CD4-positive, CD25-positive, alpha-beta regulatory T cell (primary cell): ENCODE measurements at regions not wholly inside any gene's neighbourhood (a gene's known extent, or its start where the extent isn't known, plus 50 kb on each side); places are given as distances from the start of the nearest gene placed in this dataset.

Source experiments
- ATAC-seq, 2 donors: fragments of 150-1000 bp; cut with Tn5 transposase; one replicate each; pipeline ENCODE4 v1.10.0; 2021; ENCODE audit warnings: low read depth in 2 of 2, moderate number of reproducible peaks in 2 of 2, moderate library complexity in 1 of 2
- DNase-seq, 3 donors: peaks; one replicate each; pipeline versions ENCODE4 v3.0.0 to v3.0.0-alpha.2; 2012 to 2022; ENCODE audit warnings: mixed read lengths in 1 of 3
- H3K27ac ChIP-seq: one replicate; pipeline ENCODE4 v1.7.0; 2013; ENCODE audit warnings: mild to moderate bottlenecking, low read length; ENCODE audit not compliant: insufficient read depth, poor library complexity, severe bottlenecking
- H3K27me3 ChIP-seq: one replicate; pipeline ENCODE4 v1.7.0; 2013; ENCODE audit warnings: low read length; ENCODE audit not compliant: control insufficient read depth, insufficient read depth
- H3K36me3 ChIP-seq: one replicate; pipeline ENCODE4 v1.7.0; 2013; ENCODE audit warnings: mild to moderate bottlenecking, low read length, moderate library complexity; ENCODE audit not compliant: control insufficient read depth, insufficient read depth
- H3K4me1 ChIP-seq: 2 replicates; pipeline ENCODE4 v1.7.0; 2013; ENCODE audit warnings: mild to moderate bottlenecking, low read length; ENCODE audit not compliant: insufficient read depth, control insufficient read depth, poor library complexity, severe bottlenecking
- H3K4me3 ChIP-seq: one replicate; pipeline ENCODE4 v1.7.0; 2013; ENCODE audit warnings: low read depth, mild to moderate bottlenecking, low read length, moderate library complexity
- H3K9me3 ChIP-seq, 2 experiments: 1 replicate in 1 of 2; 2 replicates in 1 of 2; pipeline ENCODE4 v1.7.0; 2013; ENCODE audit warnings: low read length in 2 of 2, mild to moderate bottlenecking in 1 of 2, moderate library complexity in 1 of 2; ENCODE audit not compliant: control insufficient read depth in 2 of 2
- H3K27ac Mint-ChIP-seq, 3 donors: one replicate each; pipeline ENCODE4 v1.8.0; 2020 to 2022; ENCODE audit warnings: mild to moderate bottlenecking in 3 of 3, mixed read lengths in 3 of 3, moderate library complexity in 2 of 3
- H3K27me3 Mint-ChIP-seq: one replicate; pipeline ENCODE4 v1.8.0; 2022; ENCODE audit warnings: mild to moderate bottlenecking, mixed read lengths
- H3K36me3 Mint-ChIP-seq: one replicate; pipeline ENCODE4 v1.8.0; 2020; ENCODE audit warnings: mixed read lengths
- H3K4me1 Mint-ChIP-seq, 4 donors: one replicate each; pipeline ENCODE4 v1.8.0; 2020 to 2022; ENCODE audit warnings: mixed read lengths in 4 of 4, mild to moderate bottlenecking in 1 of 4
- H3K4me3 Mint-ChIP-seq, 4 donors: one replicate each; pipeline ENCODE4 v1.8.0; 2020 to 2022; ENCODE audit warnings: mild to moderate bottlenecking in 4 of 4, mixed read lengths in 4 of 4, moderate library complexity in 3 of 4
- H3K9me3 Mint-ChIP-seq, 7 donors: one replicate each; pipeline ENCODE4 v1.8.0; 2020 to 2022; ENCODE audit warnings: mixed read lengths in 7 of 7, mild to moderate bottlenecking in 3 of 7, moderate library complexity in 2 of 7

DNA sequence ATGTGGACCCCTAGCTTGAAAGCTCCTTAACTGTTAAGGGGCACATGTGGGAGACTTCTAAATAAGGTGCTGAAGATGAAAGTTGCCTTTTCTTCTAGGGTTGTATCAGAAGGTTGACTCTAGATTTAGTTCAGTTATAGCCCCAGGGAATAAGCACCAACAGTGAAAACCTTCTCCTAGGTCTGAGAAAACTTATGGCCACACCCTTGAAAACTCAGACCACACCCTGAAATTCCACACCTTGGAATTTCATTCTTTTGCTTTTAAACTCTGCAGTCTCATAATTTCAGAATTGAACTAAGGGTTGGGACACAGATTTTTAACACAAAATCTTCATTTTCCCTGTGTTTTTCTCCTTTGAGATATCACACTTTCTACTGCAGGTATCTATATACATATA is 355.8 kb upstream of the IL12A start:
- peaks cover 0 to 8% (median 3%) of the 10 kb centered on the region in 7 donors for H3K9me3 Mint-ChIP-seq
- no peaks in the 10 kb centered on the region for H3K36me3 Mint-ChIP-seq
- no peaks in the 10 kb centered on the region for H3K36me3 ChIP-seq
- H3K4me3 ChIP-seq: no peak overlapping the region
- H3K27me3 ChIP-seq: no peaks in the 10 kb centered on the region
- H3K4me3 Mint-ChIP-seq: no peak overlapping the region
- H3K4me1 Mint-ChIP-seq: no peaks in the 10 kb centered on the region
- H3K4me1 ChIP-seq: no peaks in the 10 kb centered on the region
- peaks cover 6% of the 10 kb centered on the region for H3K27me3 Mint-ChIP-seq
- H3K27ac ChIP-seq: no peak overlapping the region
- no peak overlapping the region for H3K27ac Mint-ChIP-seq
- ATAC-seq: no peak
- no peaks in the 10 kb centered on the region for H3K9me3 ChIP-seq
- DNase-seq: no peak

GRCh38 chr3:159634483-159634882 is 354.2 kb upstream of the IL12A start:
- H3K27ac Mint-ChIP-seq: no peak overlapping the region
- Histone ChIP-seq H3K36me3 (no peaks in the 10 kb centered on the region), H3K9me3 (no peaks in the 10 kb centered on the region), H3K27ac (no peak overlapping the region), H3K4me1 (no peaks in the 10 kb centered on the region), H3K4me3 (no peak overlapping the region), H3K27me3 (no peaks in the 10 kb centered on the region)
- no peak overlapping the region for H3K4me3 Mint-ChIP-seq
- peaks cover 0 to 8% (median 1%) of the 10 kb centered on the region in 7 donors for H3K9me3 Mint-ChIP-seq
- H3K27me3 Mint-ChIP-seq: peaks cover 6% of the 10 kb centered on the region
- no peaks in the 10 kb centered on the region for H3K4me1 Mint-ChIP-seq
- ATAC-seq (no peak), DNase-seq (no peak)
- H3K36me3 Mint-ChIP-seq: no peaks in the 10 kb centered on the region

- ATAC-seq: no peak
- H3K36me3 Mint-ChIP-seq: no peaks in the 10 kb centered on the region
- H3K27ac Mint-ChIP-seq: no peak overlapping the region
These were observed 353.5 kb upstream of the IL12A start for GRCh38 chr3:159635047-159635641.

GRCh38 chr3:159637883-159638542 is 350.6 kb upstream of the IL12A start:
- H3K4me1 ChIP-seq: no peaks in the 10 kb centered on the region
- Mint-ChIP-seq H3K4me1 (no peaks in the 10 kb centered on the region), H3K36me3 (no peaks in the 10 kb centered on the region), H3K4me3 (no peak overlapping the region), H3K27ac (no peak overlapping the region), H3K27me3 (peaks cover 6% of the 10 kb centered on the region), H3K9me3 (peaks cover 0 to 10% (median 2%) of the 10 kb centered on the region in 7 donors)
- ATAC-seq (no peak), DNase-seq (no peak)
- no peak overlapping the region for H3K27ac ChIP-seq
- no peaks in the 10 kb centered on the region for H3K9me3 ChIP-seq
- H3K27me3 ChIP-seq: no peaks in the 10 kb centered on the region
- no peaks in the 10 kb centered on the region for H3K36me3 ChIP-seq
- H3K4me3 ChIP-seq: no peak overlapping the region

More at GRCh38 chr3:159635047-159635641, 353.5 kb upstream of the IL12A start:
- peaks cover 6% of the 10 kb centered on the region for H3K27me3 Mint-ChIP-seq
- H3K9me3 ChIP-seq: no peaks in the 10 kb centered on the region
- no peak overlapping the region for H3K4me3 ChIP-seq
- no peak overlapping the region for H3K4me3 Mint-ChIP-seq
- no peak overlapping the region for H3K27ac ChIP-seq
- no peaks in the 10 kb centered on the region for H3K36me3 ChIP-seq
- peaks cover 0 to 8% (median 1%) of the 10 kb centered on the region in 7 donors for H3K9me3 Mint-ChIP-seq
- no peak for DNase-seq
- H3K4me1 Mint-ChIP-seq: no peaks in the 10 kb centered on the region
- no peaks in the 10 kb centered on the region for H3K4me1 ChIP-seq
- no peaks in the 10 kb centered on the region for H3K27me3 ChIP-seq

- no peaks in the 10 kb centered on the region for H3K4me1 Mint-ChIP-seq
- peaks cover 0 to 7% (median 0%) of the 10 kb centered on the region in 7 donors for H3K9me3 Mint-ChIP-seq
- no peak overlapping the region for H3K27ac Mint-ChIP-seq
- H3K27ac ChIP-seq: no peak overlapping the region
- no peaks in the 10 kb centered on the region for H3K4me1 ChIP-seq
- H3K9me3 ChIP-seq: no peaks in the 10 kb centered on the region
- no peaks in the 10 kb centered on the region for H3K27me3 ChIP-seq
- H3K27me3 Mint-ChIP-seq: no peaks in the 10 kb centered on the region
- H3K4me3 Mint-ChIP-seq: no peak overlapping the region
- no peak overlapping the region for H3K4me3 ChIP-seq
- H3K36me3 ChIP-seq: no peaks in the 10 kb centered on the region
- ATAC-seq (no peak), DNase-seq (no peak)
- no peaks in the 10 kb centered on the region for H3K36me3 Mint-ChIP-seq
These were observed 348.4 kb upstream of the IL12A start for GRCh38 chr3:159640225-159640624.

DNA sequence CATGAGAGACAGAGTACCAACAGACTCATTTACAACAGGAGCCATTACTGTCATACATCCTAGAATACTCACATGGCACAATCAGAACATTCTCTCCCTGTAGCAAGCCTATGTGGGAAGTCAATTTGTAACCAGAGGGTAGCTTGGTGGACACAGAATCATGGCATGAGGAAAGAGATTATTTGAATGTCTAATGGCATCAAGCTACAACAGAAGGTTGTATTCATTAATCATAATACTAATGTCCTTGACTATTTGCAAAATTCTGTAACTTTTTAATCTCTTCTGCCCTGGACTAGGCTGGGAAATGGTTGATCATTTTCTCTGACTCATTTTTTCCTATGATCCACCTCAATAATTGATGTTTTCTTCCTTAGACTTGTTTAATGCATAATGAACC is 345.2 kb upstream of the IL12A start:
- no peak overlapping the region for H3K4me3 Mint-ChIP-seq
- Histone ChIP-seq H3K36me3 (no peaks in the 10 kb centered on the region), H3K4me1 (no peaks in the 10 kb centered on the region), H3K4me3 (no peak overlapping the region), H3K27me3 (no peaks in the 10 kb centered on the region), H3K27ac (no peak overlapping the region), H3K9me3 (no peaks in the 10 kb centered on the region)
- ATAC-seq: no peak
- DNase-seq: no peak
- peaks cover 0 to 7% (median 1%) of the 10 kb centered on the region in 7 donors for H3K9me3 Mint-ChIP-seq
- no peak overlapping the region for H3K27ac Mint-ChIP-seq
- H3K27me3 Mint-ChIP-seq: no peaks in the 10 kb centered on the region
- H3K4me1 Mint-ChIP-seq: no peaks in the 10 kb centered on the region
- H3K36me3 Mint-ChIP-seq: no peaks in the 10 kb centered on the region

DNA sequence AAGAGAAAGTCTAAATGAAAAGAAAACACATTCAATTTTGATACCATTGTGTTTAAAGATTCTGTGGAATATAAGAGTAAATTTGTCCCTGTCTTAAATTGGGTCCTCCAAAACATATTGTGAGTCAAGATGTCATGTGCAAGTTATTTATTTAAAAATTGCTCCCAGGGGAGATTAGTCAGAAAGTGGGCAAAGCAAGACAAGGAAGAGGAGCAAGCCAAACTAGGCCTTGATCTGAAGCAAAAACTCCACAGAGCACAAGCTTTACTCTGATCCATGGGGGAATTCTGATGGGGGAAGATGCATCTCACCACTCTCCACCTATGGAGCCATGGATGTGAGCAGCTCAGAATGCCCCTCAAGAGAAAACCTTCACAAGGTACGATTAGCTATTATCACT is 342.8 kb upstream of the IL12A start:
- Mint-ChIP-seq H3K4me3 (no peak overlapping the region), H3K36me3 (no peaks in the 10 kb centered on the region), H3K9me3 (peaks cover 0 to 7% (median 2%) of the 10 kb centered on the region in 7 donors), H3K27me3 (no peaks in the 10 kb centered on the region), H3K4me1 (no peaks in the 10 kb centered on the region), H3K27ac (no peak overlapping the region)
- no peaks in the 10 kb centered on the region for H3K36me3 ChIP-seq
- H3K27ac ChIP-seq: no peak overlapping the region
- no peaks in the 10 kb centered on the region for H3K9me3 ChIP-seq
- no peaks in the 10 kb centered on the region for H3K4me1 ChIP-seq
- H3K27me3 ChIP-seq: no peaks in the 10 kb centered on the region
- no peak for DNase-seq
- H3K4me3 ChIP-seq: no peak overlapping the region
- ATAC-seq: no peak

DNA sequence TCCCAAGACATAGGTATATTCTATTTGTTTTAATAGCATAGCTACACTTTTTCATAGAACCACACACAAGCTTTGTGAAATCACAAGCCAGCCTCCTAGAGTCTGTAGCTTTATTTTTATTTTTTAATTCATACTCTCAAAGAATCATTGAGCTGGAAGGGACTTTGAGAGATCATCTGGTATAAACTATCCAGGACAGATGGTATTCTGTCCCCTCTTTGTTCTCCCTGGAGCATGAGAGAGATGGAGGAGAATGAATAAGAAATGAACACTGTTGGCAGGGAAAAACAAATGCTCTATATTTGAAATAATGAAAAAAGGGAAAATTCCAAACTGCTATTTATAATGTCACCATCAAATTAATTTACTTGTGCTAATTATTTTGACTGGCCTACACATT is 338.7 kb upstream of the IL12A start:
- H3K27me3 Mint-ChIP-seq: no peaks in the 10 kb centered on the region
- Histone ChIP-seq H3K27ac (no peak overlapping the region), H3K9me3 (no peaks in the 10 kb centered on the region), H3K4me3 (no peak overlapping the region), H3K36me3 (no peaks in the 10 kb centered on the region), H3K4me1 (no peaks in the 10 kb centered on the region), H3K27me3 (no peaks in the 10 kb centered on the region)
- DNase-seq (no peak), ATAC-seq (no peak)
- H3K9me3 Mint-ChIP-seq: peaks cover 0 to 7% (median 4%) of the 10 kb centered on the region in 7 donors
- H3K4me1 Mint-ChIP-seq: no peaks in the 10 kb centered on the region
- no peak overlapping the region for H3K27ac Mint-ChIP-seq
- H3K36me3 Mint-ChIP-seq: no peaks in the 10 kb centered on the region
- no peak overlapping the region for H3K4me3 Mint-ChIP-seq
